ENCODE measurements at regions not wholly inside any gene's neighbourhood (a gene's known extent, or its start where the extent isn't known, plus 50 kb on each side); places are given as distances from the start of the nearest gene placed in this dataset.

- no peak overlapping the region for H3K4me3 Mint-ChIP-seq
- H3K9me3 Mint-ChIP-seq, result peaks cover 16% of the 10 kb centered on the region
- DNase-seq (ENCODE audit: low spot score in 2 of 2, unreplicated experiment in 2 of 2), result no peak
- H3K27ac Mint-ChIP-seq, result no peak overlapping the region
- H3K36me3 Mint-ChIP-seq, result no peaks in the 10 kb centered on the region
- no peak for TF ChIP-seq CTCF (IDR thresholded peaks at IDR 0.05; ENCODE audit: unreplicated experiment)
- H3K4me1 Mint-ChIP-seq, result no peaks in the 10 kb centered on the region
- H3K27me3 Mint-ChIP-seq (ENCODE audit: low read depth), result peaks cover 4% of the 10 kb centered on the region
Measured at GRCh38 chr7:25923741-25924460, 228.1 kb upstream of the NFE2L3 start.

- no peak for TF ChIP-seq CTCF (IDR thresholded peaks at IDR 0.05; ENCODE audit: unreplicated experiment)
- H3K27me3 Mint-ChIP-seq (ENCODE audit: low read depth), result peaks cover 10% of the 10 kb centered on the region
- no peak overlapping the region for H3K27ac Mint-ChIP-seq
- DNase-seq (ENCODE audit: low spot score in 2 of 2, unreplicated experiment in 2 of 2), result no peak
- H3K9me3 Mint-ChIP-seq, result peaks cover 6% of the 10 kb centered on the region
- H3K36me3 Mint-ChIP-seq, result no peaks in the 10 kb centered on the region
- H3K4me1 Mint-ChIP-seq, result no peaks in the 10 kb centered on the region
- no peak overlapping the region for H3K4me3 Mint-ChIP-seq
Measured at GRCh38 chr7:25926009-25926408, 226.0 kb upstream of the NFE2L3 start.

- Mint-ChIP-seq H3K9me3 (peaks cover 6% of the 10 kb centered on the region), H3K27me3 (ENCODE audit: low read depth) (peaks cover 10% of the 10 kb centered on the region), H3K4me1 (no peaks in the 10 kb centered on the region), H3K36me3 (no peaks in the 10 kb centered on the region), H3K4me3 (no peak overlapping the region), H3K27ac (no peak overlapping the region)
- no peak for DNase-seq (ENCODE audit: low spot score in 2 of 2, unreplicated experiment in 2 of 2)
- no peak for TF ChIP-seq CTCF (IDR thresholded peaks at IDR 0.05; ENCODE audit: unreplicated experiment)
Measured at GRCh38 chr7:25926451-25926850, 225.5 kb upstream of the NFE2L3 start.

GRCh38 chr7:25926891-25927625 is 224.9 kb upstream of the NFE2L3 start:
- no peak for DNase-seq (ENCODE audit: low spot score in 2 of 2, unreplicated experiment in 2 of 2)
- H3K4me3 Mint-ChIP-seq, result no peak overlapping the region
- H3K27me3 Mint-ChIP-seq (ENCODE audit: low read depth), result peaks cover 10% of the 10 kb centered on the region
- peaks cover 6% of the 10 kb centered on the region for H3K9me3 Mint-ChIP-seq
- no peaks in the 10 kb centered on the region for H3K4me1 Mint-ChIP-seq
- TF ChIP-seq CTCF (IDR thresholded peaks at IDR 0.05; ENCODE audit: unreplicated experiment), result no peak
- H3K36me3 Mint-ChIP-seq, result no peaks in the 10 kb centered on the region
- H3K27ac Mint-ChIP-seq, result no peak overlapping the region

GRCh38 chr7:25927626-25927978 is 224.4 kb upstream of the NFE2L3 start:
- Mint-ChIP-seq H3K4me3 (no peak overlapping the region), H3K27ac (no peak overlapping the region), H3K9me3 (peaks cover 7% of the 10 kb centered on the region), H3K36me3 (no peaks in the 10 kb centered on the region), H3K4me1 (no peaks in the 10 kb centered on the region), H3K27me3 (ENCODE audit: low read depth) (peaks cover 6% of the 10 kb centered on the region)
- no peak for TF ChIP-seq CTCF (IDR thresholded peaks at IDR 0.05; ENCODE audit: unreplicated experiment)
- no peak for DNase-seq (ENCODE audit: low spot score in 2 of 2, unreplicated experiment in 2 of 2)

Data from mesothelial cell of epicardium (in vitro differentiated cells).